ENCODE measurements at regions not wholly inside any gene's neighbourhood (a gene's known extent, or its start where the extent isn't known, plus 50 kb on each side); places are given as distances from the start of the nearest gene placed in this dataset.

DNA sequence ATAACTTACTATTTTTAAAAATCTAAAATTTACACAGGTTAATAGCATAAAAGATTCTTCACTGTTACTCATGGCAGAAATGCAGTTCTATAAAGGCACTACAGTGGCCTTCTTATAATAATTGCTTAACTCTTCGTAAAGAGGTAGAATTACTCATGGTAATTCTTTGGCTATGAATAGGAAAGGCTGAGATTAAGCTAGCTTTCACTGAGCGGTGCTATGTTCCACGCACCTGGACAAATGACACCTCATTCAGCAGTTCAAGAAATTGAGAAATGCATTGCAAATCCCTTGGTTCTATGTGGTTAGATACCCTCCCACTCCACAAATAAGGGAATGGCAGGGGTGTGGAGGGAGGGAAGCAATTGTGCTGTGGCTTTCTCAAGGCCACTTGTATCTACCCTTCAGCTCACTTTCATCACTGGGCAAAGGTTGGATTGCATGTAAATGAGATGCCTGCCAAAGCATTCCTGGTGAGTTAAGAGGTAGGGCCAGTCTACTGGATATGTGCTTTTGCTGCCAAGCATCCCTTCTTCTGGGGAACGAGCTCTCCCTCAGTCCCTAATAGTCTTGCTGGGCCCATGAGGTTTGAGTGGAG is 210.9 kb downstream of the TEX36 start:
- DNase-seq (ENCODE audit: low spot score): no peak
- intact Hi-C loops (cut with DNase I): no loop called here

DNA sequence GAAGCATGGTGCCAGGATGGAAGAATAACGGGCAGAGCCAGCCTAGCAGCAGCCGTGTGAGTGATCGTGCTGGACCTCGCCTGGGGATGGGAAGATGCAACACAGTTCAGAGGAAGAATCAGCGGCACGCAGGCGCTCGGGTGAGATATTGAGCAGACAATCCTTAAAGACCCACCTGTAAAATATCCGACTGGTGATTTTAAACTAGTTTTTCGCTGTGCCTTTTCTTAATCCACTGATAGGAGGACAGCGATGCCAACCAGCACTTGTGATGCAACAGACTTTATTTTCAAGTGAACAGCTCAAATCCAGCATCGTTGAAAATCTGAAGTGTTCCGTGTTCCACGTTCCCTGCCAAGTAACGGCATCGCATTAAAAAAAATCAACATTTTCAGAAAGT is 214.7 kb downstream of the TEX36 start:
- no peak for DNase-seq (ENCODE audit: low spot score)

DNA sequence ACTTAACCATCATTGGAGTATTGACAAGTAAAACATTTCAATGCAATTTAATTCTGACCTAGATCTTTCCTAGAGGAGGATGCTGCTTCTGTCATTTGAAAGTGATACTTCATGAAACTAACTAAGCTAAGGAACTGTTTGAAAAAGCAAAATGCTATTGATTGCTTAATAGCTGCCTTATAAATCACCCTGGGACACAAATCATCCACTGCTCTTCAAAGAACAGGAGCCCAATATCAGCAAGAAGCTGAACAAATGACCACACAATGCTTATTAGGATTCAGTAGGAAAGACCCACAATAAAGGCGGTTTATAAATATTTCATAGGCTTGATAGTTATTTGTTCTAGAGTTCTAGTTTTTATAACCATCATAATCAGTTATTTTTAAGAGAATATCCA is 216.3 kb downstream of the TEX36 start:
- intact Hi-C loops (cut with DNase I): no loop called here
- no peak for DNase-seq (ENCODE audit: low spot score)

More for the DNA sequence above, 214.7 kb downstream of the TEX36 start:
- intact Hi-C loops (cut with DNase I): no loop called here

DNA sequence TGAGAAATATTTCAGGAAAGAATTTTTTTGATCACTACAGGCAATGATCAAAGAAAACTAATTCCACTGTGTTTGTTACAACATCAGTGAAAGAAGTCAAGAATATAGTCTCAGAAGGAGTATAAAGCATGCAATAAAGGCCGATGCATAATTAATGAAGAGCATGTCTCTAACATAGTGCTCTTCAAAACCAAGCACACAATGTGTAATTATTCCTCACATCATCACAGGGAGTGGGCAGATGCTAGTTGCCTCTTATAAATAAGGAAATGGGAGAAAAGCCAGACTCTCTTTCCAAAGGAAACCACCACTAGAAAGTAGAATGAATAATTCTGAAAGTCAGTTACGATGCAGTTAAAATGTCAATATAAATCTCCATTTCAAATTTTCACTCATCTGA is 220.1 kb downstream of the TEX36 start:
- intact Hi-C loops (cut with DNase I): no loop called here
- DNase-seq (ENCODE audit: low spot score): no peak

DNA sequence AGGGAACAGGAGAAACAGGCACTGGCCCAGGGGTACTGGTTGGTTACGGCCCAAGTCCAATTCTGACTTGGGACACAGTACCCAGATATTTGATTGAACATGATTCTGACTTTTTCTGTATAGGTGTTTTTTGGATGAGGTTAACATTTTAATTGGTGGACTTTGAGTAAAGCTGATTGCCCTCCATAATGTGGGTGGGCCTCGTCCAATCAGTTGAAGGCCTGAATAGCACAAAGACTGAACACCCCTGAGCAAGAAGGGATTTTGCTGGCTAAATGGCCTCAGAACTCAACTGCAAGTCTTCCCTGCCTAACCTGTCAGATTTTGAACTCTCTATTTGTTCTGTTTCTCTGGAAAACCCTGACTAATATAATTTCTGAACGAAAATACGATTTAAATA is 222.6 kb downstream of the TEX36 start:
- intact Hi-C loops (cut with DNase I): no loop called here
- DNase-seq (ENCODE audit: low spot score): no peak

DNA sequence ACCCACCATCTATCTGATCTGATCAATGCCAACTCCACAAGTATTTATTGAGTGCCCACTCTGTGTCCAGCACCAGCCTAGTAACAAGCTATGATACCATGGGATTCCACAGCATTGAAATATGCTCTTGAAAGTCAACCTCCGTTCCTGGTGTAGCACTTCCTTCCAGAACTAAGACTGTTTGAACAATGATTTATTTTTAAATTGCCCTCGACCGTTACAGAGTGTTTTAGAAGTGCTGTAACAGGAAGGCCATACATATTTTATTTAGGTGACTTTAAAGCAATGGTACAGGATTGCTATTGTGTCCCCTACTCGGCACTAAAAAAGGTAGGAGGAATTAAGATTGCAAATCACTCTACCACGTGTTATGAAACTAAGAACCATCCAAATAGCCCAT is 225.6 kb downstream of the TEX36 start:
- no peak for DNase-seq (ENCODE audit: low spot score)
- intact Hi-C loops (cut with DNase I): no loop called here

DNA sequence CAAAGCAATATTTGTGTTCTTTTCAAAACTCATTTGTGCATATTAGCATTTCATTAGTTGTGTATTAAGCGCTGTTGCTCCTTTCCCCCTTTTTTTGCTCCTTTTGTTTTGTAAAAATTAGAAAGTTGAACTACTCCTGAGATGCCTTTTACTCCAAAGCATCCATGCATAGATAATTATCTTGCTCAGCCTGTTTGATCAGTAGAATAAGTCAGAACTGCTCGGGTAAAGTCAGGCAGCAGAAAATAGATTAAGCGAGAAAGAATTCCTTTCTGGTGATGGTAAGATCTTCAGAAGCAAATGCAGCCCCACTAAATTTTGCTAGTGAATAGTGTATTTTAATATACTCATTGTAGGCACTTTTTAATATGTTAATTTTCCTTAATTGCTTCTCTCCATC is 227.1 kb downstream of the TEX36 start:
- no peak for DNase-seq (ENCODE audit: low spot score)
- intact Hi-C loops (cut with DNase I): no loop called here

DNA sequence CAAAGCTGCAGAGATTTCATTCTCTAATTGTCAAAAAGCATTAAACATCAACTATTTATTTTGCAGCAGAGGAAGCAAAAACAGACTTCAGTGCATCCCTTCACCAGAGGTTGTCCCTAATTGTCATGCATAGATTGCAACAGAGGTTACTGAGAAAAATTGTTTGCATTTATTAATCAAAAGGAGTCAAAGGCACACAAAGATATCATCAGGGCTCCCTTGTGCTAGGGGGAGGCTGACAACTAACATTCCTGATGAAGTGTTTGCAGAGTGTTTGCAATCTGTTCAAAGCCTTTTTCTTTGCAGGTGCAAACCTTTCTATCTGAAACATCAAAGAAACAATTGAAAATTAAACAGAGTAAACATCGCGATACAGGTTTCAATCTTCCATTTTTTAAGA is 227.5 kb downstream of the TEX36 start:
- no peak for DNase-seq (ENCODE audit: low spot score)
- intact Hi-C loops (cut with DNase I): no loop called here

DNA sequence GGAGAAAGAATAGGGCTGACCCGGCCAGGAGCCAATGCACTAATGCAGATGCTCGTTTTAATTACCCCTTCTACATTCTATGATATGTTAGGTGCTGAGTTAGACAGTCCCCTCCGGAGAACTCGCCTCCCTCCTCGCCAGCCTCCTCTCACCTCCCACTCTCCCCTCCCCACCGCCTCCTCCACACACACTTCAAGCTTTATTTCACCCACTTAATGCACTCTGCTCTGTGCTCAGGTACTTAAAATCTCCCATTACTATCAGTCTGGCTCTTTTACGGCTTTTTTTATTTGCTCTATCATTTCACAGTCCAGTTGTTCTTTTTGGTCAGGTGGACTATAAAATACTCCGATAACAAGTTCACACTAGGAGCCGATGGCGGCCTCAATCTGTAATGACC is 231.6 kb downstream of the TEX36 start:
- DNase-seq (ENCODE audit: low spot score): no peak
- intact Hi-C loops (cut with DNase I): no loop called here

DNA sequence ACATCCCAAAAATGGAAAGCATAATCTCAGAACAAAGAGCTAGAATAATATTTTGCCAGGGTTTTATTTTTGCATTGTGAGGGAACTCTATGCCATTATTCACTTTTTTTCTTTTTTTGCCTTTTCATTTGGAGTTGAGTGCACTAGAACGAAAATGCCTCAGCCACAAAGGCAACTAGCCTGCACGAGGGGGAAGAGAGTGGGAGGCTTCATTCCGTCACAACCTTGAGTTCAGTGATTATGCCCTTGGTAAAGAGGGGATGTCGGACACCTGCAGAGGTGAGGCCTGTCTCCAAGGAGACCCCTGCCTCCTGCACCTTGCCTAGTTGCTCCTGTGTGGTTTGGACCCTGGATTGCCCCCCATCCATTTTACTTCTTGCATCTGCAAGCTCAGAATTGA is 232.7 kb downstream of the TEX36 start:
- no peak for DNase-seq (ENCODE audit: low spot score)
- intact Hi-C loops (cut with DNase I): no loop called here

DNA sequence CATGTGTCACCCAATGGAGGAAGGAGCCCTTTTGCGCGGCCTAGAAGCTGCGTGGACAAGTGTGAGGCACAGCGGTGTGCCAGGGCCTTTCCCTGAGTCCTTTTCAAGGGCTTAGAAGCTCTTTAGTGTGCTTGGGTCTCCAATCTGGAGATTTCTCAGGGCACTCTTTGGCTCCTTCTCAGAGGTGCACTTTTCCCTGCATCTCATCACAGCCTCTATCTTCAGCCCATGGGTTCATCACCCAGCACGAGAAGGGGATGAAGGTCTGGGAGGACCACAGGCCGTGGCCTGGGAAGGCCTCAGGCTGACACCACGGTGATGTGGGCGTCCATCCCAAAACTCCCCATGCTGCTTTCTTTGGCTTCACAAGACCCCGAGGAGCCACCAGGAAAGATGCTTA is 233.4 kb downstream of the TEX36 start:
- DNase-seq (ENCODE audit: low spot score): no peak
- intact Hi-C loops (cut with DNase I): no loop called here

DNA sequence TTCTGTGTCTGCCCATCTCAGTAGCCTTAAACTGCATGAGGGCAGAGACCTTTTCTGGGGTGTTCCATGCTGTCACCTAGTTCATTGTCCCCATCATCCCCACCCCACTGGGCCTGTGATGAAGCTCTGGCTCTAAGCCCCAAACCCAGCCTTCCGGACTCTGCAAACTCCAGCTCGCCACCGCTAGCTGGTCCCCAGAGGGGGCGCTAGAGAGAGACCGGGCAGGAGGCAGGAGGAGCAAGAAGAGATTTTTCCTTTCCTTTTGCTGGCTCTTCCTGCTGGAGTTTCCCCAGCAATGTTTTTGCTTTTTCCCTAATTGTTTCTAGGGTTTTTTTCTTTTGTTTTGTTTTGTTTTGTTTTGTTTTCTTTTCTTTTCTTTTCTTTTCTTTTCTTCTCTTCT is 234.4 kb downstream of the TEX36 start:
- intact Hi-C loops (cut with DNase I): no loop called here
- DNase-seq (ENCODE audit: low spot score): no peak

DNA sequence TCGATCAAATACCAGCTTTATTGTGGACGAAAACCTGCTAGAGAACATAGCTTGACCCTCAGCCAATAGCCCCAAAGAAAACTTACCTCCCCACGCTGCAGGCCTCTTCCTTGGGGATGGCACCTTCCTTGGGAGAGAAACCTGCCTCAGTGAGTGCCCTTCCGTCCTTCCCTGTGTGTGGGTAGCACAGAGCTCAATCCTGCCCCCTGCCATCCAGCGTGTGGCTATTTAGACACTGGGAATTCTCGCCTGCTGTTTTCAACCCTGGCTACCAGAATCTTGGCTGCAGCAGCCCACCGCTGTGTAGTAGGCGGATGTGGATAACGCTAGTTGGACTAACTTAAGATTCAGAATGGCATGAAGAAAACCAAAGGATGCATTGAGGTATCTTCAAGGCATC is 238.2 kb downstream of the TEX36 start:
- intact Hi-C loops (cut with DNase I): no loop called here
- no peak for DNase-seq (ENCODE audit: low spot score)

DNA sequence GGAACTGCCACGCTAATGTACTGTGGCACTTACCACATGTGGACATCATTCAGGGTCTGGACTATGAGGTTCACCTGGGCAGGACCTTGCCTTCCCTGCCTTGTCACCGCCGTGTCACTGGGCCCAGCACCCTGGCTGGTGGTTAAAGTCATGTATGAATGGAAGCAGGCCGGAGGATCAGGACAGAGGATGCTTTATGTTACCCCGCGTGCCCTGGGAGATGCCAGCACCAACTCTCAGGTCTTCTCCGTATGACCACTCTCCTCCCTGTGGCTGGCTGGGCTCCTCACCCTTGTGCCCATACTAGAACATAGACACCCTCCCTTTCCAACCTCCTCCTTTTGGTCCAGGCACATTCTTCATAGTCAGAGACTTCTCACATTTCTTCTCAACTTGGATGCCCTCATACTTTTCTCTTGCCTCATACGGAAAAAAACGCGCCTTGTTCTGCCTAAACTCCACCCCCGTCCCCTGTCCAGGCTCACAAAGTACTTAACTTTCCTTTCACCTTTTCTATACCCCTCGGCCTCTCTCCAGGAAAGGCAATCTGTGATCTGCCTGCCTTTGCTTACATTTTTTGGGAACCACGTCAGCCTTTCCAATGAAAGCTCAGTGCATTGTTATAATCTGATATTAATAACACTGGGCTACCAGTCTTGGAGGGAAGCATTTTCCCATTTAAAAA is 240.0 kb downstream of the TEX36 start:
- no peak for DNase-seq (ENCODE audit: low spot score)
- intact Hi-C loops (cut with DNase I): no loop called here

DNA sequence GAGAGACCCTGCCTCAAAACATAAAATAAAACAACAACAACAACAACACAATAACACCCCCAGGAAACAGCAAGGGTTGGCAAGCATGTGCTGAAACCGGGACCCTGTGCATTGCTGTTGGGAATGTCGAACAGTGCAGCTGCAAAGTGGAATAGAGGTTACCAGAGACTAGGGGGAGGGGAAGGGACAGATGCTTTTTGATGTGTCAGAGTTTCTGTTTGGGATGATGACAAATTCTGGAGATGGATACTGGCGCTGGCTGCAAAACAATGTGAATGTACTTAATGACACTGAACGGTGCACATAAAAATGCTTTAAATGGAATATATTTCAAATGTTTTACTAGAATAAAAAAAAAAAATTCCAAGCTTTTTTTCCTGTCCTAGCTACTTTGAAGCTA is 241.8 kb downstream of the TEX36 start:
- intact Hi-C loops (cut with DNase I): no loop called here
- no peak for DNase-seq (ENCODE audit: low spot score)

DNA sequence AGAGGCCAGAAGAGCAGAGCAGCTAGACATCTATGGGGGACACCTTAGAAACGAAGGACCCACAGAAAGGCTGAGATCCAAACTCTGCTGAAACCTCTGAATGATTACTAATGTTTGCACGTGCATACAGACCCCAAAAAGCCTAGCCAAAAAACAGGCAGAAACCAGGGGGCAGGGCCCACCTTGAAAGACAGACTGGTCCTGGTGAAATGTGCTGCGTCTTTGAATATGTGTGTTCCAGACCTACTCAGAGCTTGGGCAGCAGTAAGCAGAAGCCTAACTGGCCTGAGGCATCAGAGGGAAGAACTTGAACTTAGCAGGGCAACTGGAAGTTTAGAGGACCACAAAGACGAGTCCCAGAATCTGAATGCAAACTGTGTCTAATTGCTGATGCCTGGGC is 251.8 kb downstream of the TEX36 start:
- intact Hi-C loops (cut with DNase I): no loop called here
- DNase-seq (ENCODE audit: low spot score): no peak

DNA sequence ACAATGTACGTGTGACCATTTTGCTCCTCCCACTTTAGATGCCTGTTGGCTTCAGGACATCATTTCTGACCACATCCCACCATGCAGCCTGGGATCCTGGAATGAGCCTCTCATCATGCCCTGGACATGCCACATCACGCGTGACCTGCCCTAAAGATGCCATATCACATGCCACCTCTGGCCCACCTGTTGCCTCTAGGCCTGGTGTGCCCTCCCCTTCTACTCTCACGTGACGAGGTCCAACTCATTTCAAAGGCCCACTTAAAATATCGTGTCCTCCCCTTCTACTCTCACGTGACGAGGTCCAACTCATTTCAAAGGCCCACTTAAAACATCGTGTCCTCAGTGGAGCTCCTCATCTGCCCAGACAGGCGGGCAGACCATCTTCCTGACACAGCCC is 254.9 kb downstream of the TEX36 start:
- intact Hi-C loops (cut with DNase I): no loop called here
- DNase-seq (ENCODE audit: low spot score): no peak

DNA sequence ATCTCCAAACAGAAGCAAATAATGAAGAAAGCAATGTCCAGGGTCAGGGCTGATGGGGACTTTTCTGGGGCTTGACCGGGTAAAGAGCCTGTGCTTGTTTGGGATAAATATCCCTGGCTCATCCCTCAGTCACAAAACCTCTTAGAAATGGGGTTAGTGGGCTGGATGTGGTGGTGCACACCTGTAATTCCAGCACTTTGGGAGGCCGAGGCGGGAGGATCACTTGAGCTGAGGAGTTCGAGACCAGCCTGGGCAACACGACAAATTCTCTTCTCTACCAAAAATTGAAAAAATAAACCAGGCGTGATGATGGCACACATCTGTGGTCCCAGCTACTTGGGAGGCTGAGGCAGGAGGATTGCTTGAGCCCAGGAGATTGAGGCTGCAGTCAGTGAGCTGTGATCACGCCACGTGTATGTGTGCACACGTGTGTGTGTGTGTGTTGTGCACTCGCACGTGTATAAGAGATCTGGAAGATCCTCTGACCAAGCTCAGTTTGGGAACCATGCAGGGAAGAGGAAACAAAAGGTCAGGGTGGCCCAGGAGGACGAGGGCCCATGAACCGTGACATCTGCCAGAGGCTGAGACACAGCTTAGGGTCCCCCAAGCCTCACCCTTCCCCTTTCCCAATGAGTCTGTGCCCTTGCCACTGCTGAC is 258.6 kb downstream of the TEX36 start:
- no peak for DNase-seq (ENCODE audit: low spot score)

DNA sequence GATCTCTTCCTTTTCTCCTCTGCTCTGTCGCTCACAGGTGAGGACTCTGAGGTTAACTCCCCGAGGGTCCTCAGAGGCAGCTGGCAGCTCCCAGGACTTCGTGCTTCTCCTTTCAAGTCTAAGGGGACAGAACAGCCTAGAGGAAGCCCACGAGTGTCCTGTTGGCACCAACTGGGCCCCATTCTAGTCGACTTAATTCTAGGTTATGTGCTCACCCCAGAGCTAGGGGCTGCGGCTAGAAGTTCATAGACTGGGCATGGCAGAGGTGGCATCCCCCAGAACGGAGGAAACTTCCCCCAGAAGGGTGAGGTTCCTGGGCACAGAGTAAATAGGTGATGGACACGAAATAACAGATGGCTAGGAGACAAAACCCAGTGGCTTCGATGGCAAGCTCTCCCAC is 259.4 kb downstream of the TEX36 start:
- intact Hi-C loops (cut with DNase I): no loop called here
- no peak for DNase-seq (ENCODE audit: low spot score)

More for the DNA sequence above, 258.6 kb downstream of the TEX36 start:
- intact Hi-C loops (cut with DNase I): no loop called here

DNA sequence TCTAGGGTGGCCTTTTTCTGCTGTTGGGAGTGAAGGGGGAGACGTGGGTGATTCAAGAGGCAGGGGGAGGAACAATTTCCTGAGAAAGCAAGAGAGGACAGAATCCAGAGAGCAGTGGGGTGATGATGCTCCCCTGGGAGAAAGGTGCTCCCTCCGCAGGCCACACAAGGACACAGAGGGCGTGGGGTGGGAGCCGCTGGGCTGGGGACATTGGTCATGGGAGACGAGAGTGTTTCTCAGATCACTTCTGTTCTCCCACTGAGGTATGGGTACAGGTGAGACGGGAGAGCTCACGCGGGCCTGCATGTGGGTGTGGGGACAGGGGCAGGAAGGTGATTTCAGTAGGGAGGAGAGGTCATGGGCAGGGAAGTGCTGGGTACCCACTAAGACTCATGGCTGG is 259.5 kb upstream of the CTBP2 start:
- DNase-seq (ENCODE audit: low spot score): no peak
- intact Hi-C loops (cut with DNase I): no loop called here

DNA sequence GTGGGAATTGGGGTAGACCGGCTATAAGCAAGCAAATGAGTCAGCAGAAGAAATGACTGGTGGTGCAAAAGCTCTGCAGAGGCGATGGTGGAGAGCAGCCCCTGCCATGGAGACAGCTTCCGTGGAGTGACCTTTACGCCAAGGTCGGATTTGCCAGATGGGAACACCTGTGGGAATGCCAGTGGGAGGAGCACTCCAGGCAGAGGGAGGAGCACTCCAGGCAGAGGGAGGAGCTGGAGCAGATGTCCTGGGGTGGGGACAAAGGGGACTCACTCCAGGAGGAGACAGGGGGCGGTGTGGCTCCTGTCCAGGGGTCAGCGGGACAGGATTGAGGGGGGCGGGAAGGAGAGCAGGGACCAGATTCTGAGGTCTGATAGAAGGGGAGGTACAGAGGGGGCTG is 258.8 kb upstream of the CTBP2 start:
- intact Hi-C loops (cut with DNase I): no loop called here
- no peak for DNase-seq (ENCODE audit: low spot score)

Measured in cardiac septum (tissue), 1 donor.